HepG2 (cell line): ENCODE measurements at regions not wholly inside any gene's neighbourhood (a gene's known extent, or its start where the extent isn't known, plus 50 kb on each side); places are given as distances from the start of the nearest gene placed in this dataset.

ENCODE experiments used
- ATAC-seq: fragments of 200-7000 bp; cut with Tn5 transposase; 3 replicates; pipeline ENCODE4 v1.9.1; 2020; ENCODE audit warnings: mild to moderate bottlenecking, moderate library complexity
- BruUV-seq: library from RNA; stranded (reverse); fragments of 400-500 nt; replicated peaks from 2 replicates; lab custom pipeline; 2021; lab: Mats Ljungman, UMichigan
- CTCF ChIA-PET: fragments of 300-600 bp; formaldehyde crosslinking; extraction: SDS; loops from one replicate; lab custom pipeline; 2021; ENCODE audit warnings: low total read pairs, inconsistent platforms, low intra/inter-chr PET ratio; lab: Yijun Ruan, JAX
- POLR2A ChIA-PET: fragments of 350-600 bp; sonication (Branson Sonifier 250); formaldehyde crosslinking; loops from one replicate; lab custom pipeline; 2020; ENCODE audit warnings: antibody characterized with exemption, inconsistent platforms; lab: Yijun Ruan, JAX
- DNase-seq: peaks from one replicate; pipeline ENCODE4 v3.0.0-alpha.2; 2015; ENCODE audit warnings: low spot score
- FAIRE-seq: peaks from 3 replicates; lab custom pipeline; 2011; peaks lifted over from hg19 to GRCh38; lab: Jason Lieb, UNC
- H2AFZ ChIP-seq: one replicate; pipeline ENCODE4 v1.6.1; 2011; ENCODE audit warnings: low read length, inconsistent platforms
- H3K27ac ChIP-seq: fragments of 300-600 bp; 3 replicates; pipeline ENCODE4 v1.8.0; 2011; ENCODE audit warnings: mixed run types, mild to moderate bottlenecking, mixed read lengths, low read length, inconsistent platforms; ENCODE audit not compliant: insufficient read depth; ENCODE audit errors: extremely low read length
- H3K27me3 ChIP-seq, 2 experiments: fragments of 200-600 bp in 1 of 2; 2 replicates in 1 of 2; 3 replicates in 1 of 2; pipeline versions ENCODE4 v1.6.0 to v1.8.0; 2011; ENCODE audit warnings: low read length in 2 of 2, mild to moderate bottlenecking in 2 of 2, moderate library complexity in 2 of 2, inconsistent platforms in 1 of 2; ENCODE audit not compliant: insufficient read depth in 2 of 2, control insufficient read depth in 1 of 2
- H3K36me3 ChIP-seq, 2 experiments: fragments of 200-600 bp in 1 of 2; replicated peaks in 1 of 2; 2 replicates in 1 of 2; 3 replicates in 1 of 2; pipeline versions ENCODE4 v1.5.1 to v1.8.0; 2011; ENCODE audit warnings: low read length in 2 of 2, inconsistent platforms in 1 of 2; ENCODE audit not compliant: insufficient read depth in 2 of 2, control insufficient read depth in 1 of 2
- H3K4me1 ChIP-seq: 2 replicates; pipeline ENCODE4 v1.5.1; 2012; ENCODE audit warnings: low read length, inconsistent platforms; ENCODE audit not compliant: insufficient read depth
- H3K4me2 ChIP-seq: 2 replicates; pipeline ENCODE4 v1.6.0; 2011; ENCODE audit warnings: low read depth, low read length, inconsistent platforms
- H3K4me3 ChIP-seq, 3 experiments: fragments of 200-600 bp in 1 of 3; sonication (generic), shearing (Covaris generic) in 1 of 3; replicated peaks in 1 of 3; 2 replicates each; pipeline ENCODE4 v1.5.1; 2011 to 2016; ENCODE audit warnings: low read length in 3 of 3, inconsistent platforms in 2 of 3, low read depth in 2 of 3, mild to moderate bottlenecking in 2 of 3, control low read depth in 1 of 3, mixed read lengths in 1 of 3; ENCODE audit not compliant: insufficient read depth in 1 of 3
- H3K79me2 ChIP-seq: one replicate; pipeline ENCODE4 v1.6.1; 2011; ENCODE audit warnings: low read length, inconsistent platforms; ENCODE audit not compliant: insufficient read depth
- H3K9ac ChIP-seq: 2 replicates; pipeline ENCODE4 v1.6.0; 2011; ENCODE audit warnings: mild to moderate bottlenecking, low read depth, low read length, inconsistent platforms; ENCODE audit not compliant: insufficient read depth
- H3K9me3 ChIP-seq: 2 replicates; pipeline ENCODE4 v1.5.1; 2012; ENCODE audit warnings: mild to moderate bottlenecking, low read length
- H4K20me1 ChIP-seq: 2 replicates; pipeline ENCODE4 v1.6.0; 2011; ENCODE audit warnings: inconsistent platforms, mild to moderate bottlenecking, low read length, moderate library complexity; ENCODE audit not compliant: insufficient read depth
- AKNA ChIP-seq: sonication (generic); formaldehyde crosslinking; IDR thresholded peaks from 2 replicates; pipeline ENCODE4 v1.4.0; 2020; ENCODE audit warnings: missing genetic modification reagents, borderline replicate concordance
- ARNT ChIP-seq: fragments of 450-650 bp; IDR thresholded peaks from 2 replicates; pipeline ENCODE4 v1.6.1; 2017
- BORCS8-MEF2B ChIP-seq: sonication (generic); formaldehyde crosslinking; IDR thresholded peaks from 2 replicates; pipeline ENCODE4 v1.8.0; 2022; ENCODE audit warnings: mild to moderate bottlenecking, missing genetic modification reagents
- CTCF ChIP-seq: sonication (generic); formaldehyde crosslinking; IDR thresholded peaks from 2 replicates; pipeline ENCODE4 v1.5.0; 2020; ENCODE audit warnings: mild to moderate bottlenecking, missing genetic modification reagents, moderate library complexity
- ETS1 ChIP-seq: sonication (generic); formaldehyde crosslinking; IDR thresholded peaks from 2 replicates; pipeline ENCODE4 v1.4.0; 2020; ENCODE audit warnings: missing genetic modification reagents
- ISL2 ChIP-seq: sonication (generic); formaldehyde crosslinking; IDR thresholded peaks from 2 replicates; pipeline ENCODE4 v1.5.0; 2020; ENCODE audit warnings: missing genetic modification reagents
- NBN ChIP-seq: fragments of 450-650 bp; conservative IDR thresholded peaks from 2 replicates; pipeline ENCODE4 v1.6.1; 2017
- REXO4 ChIP-seq: sonication (generic); formaldehyde crosslinking; IDR thresholded peaks from 2 replicates; pipeline ENCODE4 v1.8.0; 2022; ENCODE audit warnings: missing genetic modification reagents, mild to moderate bottlenecking, borderline replicate concordance
- SRSF9 ChIP-seq: fragments of 200-400 bp; formaldehyde crosslinking; IDR thresholded peaks from 2 replicates; pipeline ENCODE4 v1.6.1; 2018; ENCODE audit warnings: borderline replicate concordance, mild to moderate bottlenecking, low read depth, low read length; ENCODE audit not compliant: insufficient read depth, poor library complexity, severe bottlenecking
- ZFP1 ChIP-seq: IDR thresholded peaks from 2 replicates; pipeline ENCODE4 v1.6.1; 2016
- ZNF614 ChIP-seq: IDR thresholded peaks from 2 replicates; pipeline ENCODE4 v1.6.1; 2018; ENCODE audit warnings: missing biosample characterization, missing genetic modification reagents, inconsistent platforms, borderline replicate concordance
- ZNF644 ChIP-seq: IDR thresholded peaks from 2 replicates; pipeline ENCODE4 v1.6.1; 2016; ENCODE audit warnings: low read depth
- ZNF800 ChIP-seq: sonication (generic); formaldehyde crosslinking; IDR thresholded peaks from 2 replicates; pipeline ENCODE4 v1.4.0; 2020; ENCODE audit warnings: missing genetic modification reagents
- ZSCAN20 ChIP-seq: sonication (generic); formaldehyde crosslinking; IDR thresholded peaks from 2 replicates; pipeline ENCODE4 v1.4.0; 2020; ENCODE audit warnings: missing genetic modification reagents, mild to moderate bottlenecking, borderline replicate concordance
- WGBS: methylation state at CpG from one replicate; pipeline ENCODE4 v1.1.6; 2017; ENCODE audit warnings: low lambda C conversion rate; 5-methylcytosine and 5-hydroxymethylcytosine counted together
- in situ Hi-C: cut with HindIII; loops from 2 replicates; pipeline ENCODE4 v1.10.0; 2017; ENCODE audit warnings: low pct_unique_long_range_greater_than_20kb; ENCODE audit not compliant: extremely low pct_ligation_motif_present
- intact Hi-C: fragments of 100-400 bp; cut with micrococcal nuclease; formaldehyde crosslinking; loops from one replicate; pipeline ENCODE4 v1.10.0; 2022; ENCODE audit not compliant: unreplicated experiment

- Histone ChIP-seq H3K4me1 (no peaks in the 10 kb centered on the region), H2AFZ (no peak overlapping the region), H3K9ac (no peak overlapping the region), H3K79me2 (no peaks in the 10 kb centered on the region), H3K4me2 (no peak overlapping the region), H3K27me3 (no peaks in the 10 kb centered on the region), H3K9me3 (no peaks in the 10 kb centered on the region), H4K20me1 (no peaks in the 10 kb centered on the region), H3K27ac (no peak overlapping the region), H3K4me3 (no peak overlapping the region), H3K36me3 (no peaks in the 10 kb centered on the region)
- DNase-seq (no peak), FAIRE-seq (no peak), ATAC-seq (no peak)
- TF ChIP-seq SRSF9 (no peak), CTCF (no peak), ETS1 (CRISPR knock-in tag) (no peak), ZNF644 (CRISPR knock-in tag) (no peak), ZSCAN20 (CRISPR knock-in tag) (no peak), ZNF614 (CRISPR knock-in tag) (no peak), NBN (no peak), BORCS8-MEF2B (no peak), ARNT (no peak), ISL2 (CRISPR knock-in tag) (no peak), ZFP1 (no peak), REXO4 (CRISPR knock-in tag) (no peak), ZNF800 (CRISPR knock-in tag) (no peak), AKNA (CRISPR knock-in tag) (no peak)
- WGBS: 2% methylated on average over 3 of the region's 3 CpGs
- in situ Hi-C loops: no loop called here
- CTCF ChIA-PET: no interaction called here
- intact Hi-C loops: no loop called here
- BruUV-seq: no TSS peak
- POLR2A ChIA-PET: no interaction called here
Measured at GRCh38 chr5:28214292-28214691, 1175.9 kb upstream of the CDH9 start.
